ENCODE measurements at regions not wholly inside any gene's neighbourhood (a gene's known extent, or its start where the extent isn't known, plus 50 kb on each side); places are given as distances from the start of the nearest gene placed in this dataset.

GRCh38 chr9:4435197-4435596 lies 55.1 kb upstream of the SLC1A1 start:
- peak; percentile 68 for ATAC-seq

DNA sequence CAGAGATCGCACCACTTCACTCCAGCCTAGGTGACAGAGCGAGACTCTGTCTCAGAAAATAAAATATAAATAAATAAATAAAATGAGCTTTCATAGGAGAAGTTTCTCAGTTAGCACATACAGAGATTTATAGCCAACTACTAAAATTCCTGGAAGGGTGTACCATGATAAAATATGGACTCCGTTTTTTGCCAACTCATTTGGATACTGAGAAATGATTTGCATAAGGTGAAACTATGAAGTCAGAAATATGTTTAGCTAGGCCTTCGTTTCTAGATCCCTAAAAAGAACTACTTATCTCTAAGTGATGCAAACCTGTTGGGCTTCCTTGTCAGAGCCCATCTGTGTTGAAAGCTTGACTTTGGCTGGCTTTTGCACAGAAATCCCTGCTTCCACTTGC lies 56.9 kb upstream of the SLC1A1 start:
- ATAC-seq = no peak

GRCh38 chr9:4430432-4431261 lies 59.6 kb upstream of the SLC1A1 start:
- no peak for ATAC-seq

GRCh38 chr9:4425319-4426045 lies 64.8 kb upstream of the SLC1A1 start:
- ATAC-seq = peak; percentile 90

DNA sequence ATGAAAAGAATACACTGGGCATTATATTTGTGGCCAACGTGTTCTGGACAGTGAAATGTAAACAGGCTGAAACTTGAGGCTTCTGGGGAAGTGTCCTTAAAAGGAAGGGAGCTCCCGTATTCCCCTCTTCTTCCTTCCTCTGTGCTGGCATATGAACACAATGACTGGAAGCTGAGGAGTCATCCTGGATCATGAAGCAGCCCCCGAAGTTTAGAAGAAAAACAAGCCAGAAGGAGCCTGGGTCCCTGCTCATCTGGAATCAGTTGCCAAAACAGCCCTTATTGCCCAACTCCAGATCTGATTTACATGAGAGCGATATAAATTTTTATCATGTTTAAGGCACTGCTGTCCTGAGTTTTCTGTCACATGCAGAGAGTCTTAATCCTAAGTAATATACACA lies 65.4 kb upstream of the SLC1A1 start:
- ATAC-seq = no peak

- ATAC-seq = no peak
Measured at GRCh38 chr9:4424038-4424437, 66.2 kb upstream of the SLC1A1 start.

- no peak for ATAC-seq
Measured at GRCh38 chr9:4423207-4423610, 67.1 kb upstream of the SLC1A1 start.

GRCh38 chr9:4422495-4422894 lies 67.8 kb upstream of the SLC1A1 start:
- ATAC-seq = no peak

DNA sequence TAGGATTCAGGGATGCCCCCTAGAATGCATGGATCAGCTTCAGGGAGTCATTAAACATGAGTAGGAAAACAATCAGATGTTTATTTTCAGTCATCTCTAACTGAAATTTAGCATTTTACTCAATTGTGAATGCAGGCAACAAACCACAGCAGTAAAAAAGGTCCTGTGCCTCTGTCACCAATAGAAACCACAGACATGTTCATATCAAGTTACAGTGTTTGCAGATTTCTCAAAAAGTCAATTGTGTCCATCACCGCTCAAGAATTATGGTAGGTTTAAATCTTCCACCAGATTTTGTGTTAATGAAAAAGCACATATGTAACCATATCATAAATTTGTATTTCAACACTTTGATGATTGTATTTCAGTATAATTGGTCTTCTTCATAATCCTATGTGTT lies 68.4 kb upstream of the SLC1A1 start:
- ATAC-seq = no peak

DNA sequence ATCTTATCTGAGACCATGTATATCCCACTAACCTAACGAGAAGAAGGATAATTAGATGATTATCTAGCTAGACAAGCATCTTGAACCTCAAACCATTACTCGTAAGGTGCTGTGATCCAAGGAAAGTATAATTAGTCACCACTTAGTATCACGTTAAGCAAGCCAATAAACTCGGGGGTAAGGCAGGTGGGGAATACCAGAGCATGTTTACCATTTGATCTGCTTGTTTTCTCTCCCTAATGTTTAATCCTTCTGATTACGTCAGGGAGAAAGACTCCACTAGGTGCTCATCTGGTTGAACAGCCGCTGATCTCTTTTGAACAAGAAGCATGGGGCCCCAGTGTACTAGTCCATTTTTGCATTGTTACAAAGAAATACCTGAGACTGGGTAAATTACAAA lies 69.9 kb upstream of the SLC1A1 start:
- ATAC-seq = no peak

- no peak for ATAC-seq
Measured at GRCh38 chr9:4417578-4418325, 72.5 kb upstream of the SLC1A1 start.

DNA sequence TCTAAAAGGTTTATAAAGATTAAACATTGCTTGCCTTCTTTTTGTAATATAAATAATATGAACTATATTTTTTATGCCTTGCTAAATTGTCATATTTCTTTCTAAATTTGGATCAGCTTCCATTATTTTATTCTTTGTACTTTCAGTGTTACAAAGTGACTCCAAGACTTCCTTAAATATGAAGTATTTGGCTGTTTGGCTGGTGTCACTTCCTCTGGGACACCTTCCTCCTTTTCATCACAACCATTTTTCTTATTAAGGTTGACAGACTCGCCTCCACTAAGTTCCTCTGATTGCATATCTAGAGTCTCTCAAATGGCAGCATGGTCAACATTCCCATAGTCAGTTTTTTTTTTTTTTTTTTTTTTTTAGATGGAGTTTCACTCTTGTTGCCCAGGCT lies 73.8 kb upstream of the SLC1A1 start:
- ATAC-seq = no peak

DNA sequence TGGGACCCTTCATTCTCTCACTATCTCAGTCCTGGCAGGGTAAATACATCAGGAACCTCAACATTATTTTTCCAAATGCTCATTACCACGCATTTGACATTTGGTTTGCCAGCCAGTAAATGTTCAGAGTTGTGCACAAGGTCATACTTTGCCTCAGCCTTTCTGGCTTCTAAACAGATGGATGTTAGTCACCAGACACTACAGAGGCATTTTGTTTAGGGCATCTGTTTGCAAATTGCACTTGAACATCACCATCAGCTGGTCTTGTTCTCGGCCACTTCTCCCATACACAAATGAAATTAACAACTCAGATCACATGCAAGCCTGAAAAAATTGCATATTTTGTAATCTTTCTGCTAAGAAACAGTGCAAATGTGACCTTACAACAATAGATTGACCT lies 75.0 kb upstream of the SLC1A1 start:
- ATAC-seq = no peak

- ATAC-seq = no peak
Measured at GRCh38 chr9:4413856-4414255, 76.4 kb upstream of the SLC1A1 start.

DNA sequence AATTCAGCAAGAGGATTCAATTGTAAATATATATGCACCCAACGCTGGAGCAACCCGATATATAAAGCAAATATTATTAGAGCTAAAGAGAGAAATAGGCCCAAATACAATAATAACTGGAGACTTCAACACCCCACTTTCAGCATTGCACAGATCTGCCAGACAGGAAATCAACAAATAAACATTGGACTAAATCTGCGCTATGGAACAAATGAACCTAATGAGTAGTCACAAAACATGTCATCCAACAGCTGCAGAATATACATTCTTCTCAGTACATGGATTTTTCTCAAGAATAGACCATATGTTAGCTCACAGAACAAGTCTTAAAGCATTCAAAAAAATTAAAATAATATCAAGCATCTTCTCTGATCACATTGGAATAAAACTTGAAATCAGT lies 86.1 kb upstream of the SLC1A1 start:
- ATAC-seq = no peak

GRCh38 chr9:4402501-4402900 lies 87.8 kb upstream of the SLC1A1 start:
- ATAC-seq = no peak

DNA sequence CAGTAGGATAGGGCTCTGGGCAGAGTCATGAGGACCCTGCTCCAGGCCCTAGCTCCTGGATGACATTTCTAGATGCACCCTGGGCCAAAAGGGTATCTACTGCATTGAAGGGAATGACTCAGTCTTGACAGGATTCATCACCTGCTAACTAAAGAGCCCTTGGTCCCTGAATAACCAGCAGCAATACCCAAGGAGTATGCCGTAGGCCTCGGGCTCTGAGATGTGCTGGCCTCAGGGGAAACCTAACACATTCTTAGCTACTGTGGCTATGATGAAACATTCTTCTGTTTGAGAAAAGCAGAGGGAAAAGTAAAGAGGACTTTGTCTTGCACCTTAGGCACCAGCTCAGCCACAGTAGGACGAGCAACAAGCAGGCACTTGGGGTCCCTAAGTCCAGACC lies 89.5 kb upstream of the SLC1A1 start:
- ATAC-seq = no peak

GRCh38 chr9:4397917-4398316 lies 92.4 kb upstream of the SLC1A1 start:
- no peak for ATAC-seq

DNA sequence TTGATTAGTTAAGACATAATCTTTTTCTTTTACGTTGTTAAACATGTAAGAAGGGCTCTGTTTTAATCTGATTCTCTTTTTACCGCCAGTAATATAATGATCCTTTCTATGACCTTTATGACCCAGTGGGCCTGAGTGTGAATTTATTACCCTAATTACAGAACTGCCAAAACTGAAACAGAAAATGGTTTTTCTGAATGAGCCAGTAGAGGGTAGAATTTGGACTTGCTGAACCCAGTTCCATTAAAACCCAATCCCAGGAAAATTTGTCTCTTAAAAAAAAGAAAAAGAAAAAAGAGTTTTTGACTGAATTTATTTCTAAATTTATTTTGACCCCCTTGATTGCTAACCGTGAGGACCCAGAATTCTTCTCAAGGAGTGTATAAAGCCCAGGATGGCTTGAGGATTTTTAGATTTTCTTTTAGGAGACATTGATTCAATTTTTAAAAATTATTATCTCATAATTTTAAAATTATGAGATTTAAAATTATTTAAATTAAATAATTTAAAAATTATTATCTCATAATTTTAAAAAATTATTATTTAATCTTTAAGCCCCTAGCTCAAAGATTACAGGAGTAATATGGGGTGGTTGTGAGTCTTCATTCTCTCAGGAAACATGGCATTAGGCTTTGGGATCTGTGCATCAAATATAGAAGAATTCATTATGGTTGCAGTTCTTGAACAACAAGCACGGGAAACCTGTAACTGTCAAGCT lies 94.1 kb upstream of the GLIS3 start:
- ATAC-seq = no peak

- no peak for ATAC-seq
Measured at GRCh38 chr9:4389755-4390154, 89.9 kb upstream of the GLIS3 start.

GRCh38 chr9:4389003-4389402 lies 89.1 kb upstream of the GLIS3 start:
- peak; percentile 57 for ATAC-seq

GRCh38 chr9:4386819-4387218 lies 87.0 kb upstream of the GLIS3 start:
- no peak for ATAC-seq

DNA sequence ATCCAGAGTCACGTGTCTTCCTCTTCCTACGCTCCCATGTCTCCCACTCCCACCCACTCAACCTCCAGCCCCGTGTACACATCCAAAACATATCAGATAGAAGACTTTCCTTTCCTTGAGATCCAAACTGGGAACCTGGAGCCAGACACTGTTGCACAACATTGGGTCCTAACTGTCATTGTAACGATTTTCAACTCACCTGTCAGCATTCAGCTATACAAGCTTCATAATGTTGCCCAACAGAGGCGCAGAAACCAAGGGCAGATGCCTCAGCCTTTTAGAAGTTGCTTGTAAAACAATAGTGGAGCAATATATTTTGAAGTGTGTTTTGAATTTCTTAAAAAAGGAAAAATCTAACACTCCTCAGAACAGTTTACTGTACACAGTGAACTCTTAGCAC lies 84.9 kb upstream of the GLIS3 start:
- no peak for ATAC-seq

Data from esophagus mucosa (tissue), 1 donor.